D721Med (cell line): ENCODE measurements at regions not wholly inside any gene's neighbourhood (a gene's known extent, or its start where the extent isn't known, plus 50 kb on each side); places are given as distances from the start of the nearest gene placed in this dataset.
"Not testable (repeated sequence)": the region's sequence is repeated elsewhere in the genome, so short reads cannot be mapped to it uniquely, and the experiment has no call there.

Experiments
- DNase-seq: peaks from one replicate; pipeline ENCODE4 v3.0.0; 2011; ENCODE audit warnings: low spot score; ENCODE audit not compliant: insufficient read length
- FAIRE-seq: peaks from 2 replicates; lab custom pipeline; 2011; peaks lifted over from hg19 to GRCh38; lab: Jason Lieb, UNC
- CTCF ChIP-seq: IDR thresholded peaks from 2 replicates; pipeline ENCODE4 v1.5.1; 2012; ENCODE audit warnings: mild to moderate bottlenecking, control low read depth; ENCODE audit not compliant: insufficient read depth; ENCODE audit errors: missing control alignments

DNA sequence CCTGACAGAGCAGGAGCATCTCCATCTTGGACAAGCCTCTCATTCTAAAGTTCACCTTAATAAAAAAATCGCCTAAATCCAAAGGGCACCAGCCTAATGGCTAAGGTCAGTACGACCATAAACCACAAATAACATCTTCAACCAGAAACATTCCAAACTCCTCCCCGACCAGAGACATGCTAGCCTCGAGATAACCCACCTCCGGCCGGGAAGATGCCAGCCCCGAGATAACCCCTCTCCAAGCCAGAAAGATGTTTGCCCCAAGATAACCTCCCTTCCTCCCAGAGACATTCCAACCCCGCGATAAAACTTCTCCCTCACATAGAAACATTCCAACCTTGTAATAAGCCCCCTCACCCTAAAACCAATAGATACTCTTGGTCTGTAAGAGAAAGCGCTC, 86.8 kb upstream of the PKP2 start:
- FAIRE-seq (no peak), DNase-seq (no peak)
- TF ChIP-seq CTCF, result no peak

- no peak for DNase-seq
- TF ChIP-seq CTCF, result no peak
- FAIRE-seq, result no peak
Measured at GRCh38 chr12:32981139-32981538, 84.6 kb upstream of the PKP2 start.

GRCh38 chr12:32975122-32975521, 78.5 kb upstream of the PKP2 start:
- no peak for FAIRE-seq
- DNase-seq, result no peak
- no peak for TF ChIP-seq CTCF

- FAIRE-seq (no peak), DNase-seq (no peak)
- no peak for TF ChIP-seq CTCF
Measured at GRCh38 chr12:32970465-32971110, 74.0 kb upstream of the PKP2 start.

DNA sequence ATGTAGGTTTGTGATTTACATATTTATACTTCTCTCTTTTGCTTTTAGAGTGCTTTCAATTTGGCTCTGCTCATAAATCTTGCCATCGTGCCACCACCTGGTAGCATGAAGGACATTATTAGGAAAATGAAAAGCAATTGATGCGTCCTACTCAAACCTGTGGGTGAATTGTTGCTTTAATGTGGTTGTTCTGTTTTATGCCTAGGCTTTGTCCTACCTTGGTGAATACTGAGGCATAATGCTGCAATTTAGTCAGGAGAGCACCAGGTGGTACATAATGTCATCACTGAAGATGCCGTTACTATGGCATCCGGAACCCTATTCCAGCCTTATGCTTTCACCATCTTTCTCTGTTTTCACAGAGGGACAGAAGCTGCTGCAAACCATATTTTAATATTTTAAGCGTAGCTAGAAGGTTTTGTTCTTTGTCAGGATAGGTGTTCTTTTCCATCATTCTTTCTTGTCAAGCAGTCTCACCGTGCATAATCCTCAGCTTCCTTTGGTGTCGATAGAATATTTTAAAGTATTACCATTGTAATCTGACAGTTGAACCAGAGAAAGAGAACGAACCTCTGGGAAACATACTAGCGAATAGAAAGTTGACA, 68.5 kb upstream of the PKP2 start:
- no peak for TF ChIP-seq CTCF
- DNase-seq (no peak), FAIRE-seq (no peak)

DNA sequence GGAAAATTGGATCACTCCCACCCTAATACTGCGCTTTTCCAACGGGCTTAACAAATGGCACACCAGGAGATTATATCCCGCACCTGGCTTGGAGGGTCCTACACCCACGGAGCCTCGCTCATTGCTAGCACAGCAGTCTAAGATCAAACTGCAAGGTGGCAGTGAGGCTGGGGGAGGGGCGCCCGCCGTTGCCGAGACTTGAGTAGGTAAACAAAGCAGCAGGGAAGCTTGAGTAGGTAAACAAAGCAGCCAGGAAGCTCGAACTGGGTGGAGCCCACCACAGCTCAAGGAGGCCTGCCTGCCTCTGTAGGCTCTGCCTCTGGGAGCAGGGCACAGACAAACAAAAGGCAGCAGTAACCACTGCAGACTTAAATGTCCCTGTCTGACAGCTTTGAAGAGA, 59.8 kb upstream of the PKP2 start:
- DNase-seq, FAIRE-seq: not testable (repeated sequence)

DNA sequence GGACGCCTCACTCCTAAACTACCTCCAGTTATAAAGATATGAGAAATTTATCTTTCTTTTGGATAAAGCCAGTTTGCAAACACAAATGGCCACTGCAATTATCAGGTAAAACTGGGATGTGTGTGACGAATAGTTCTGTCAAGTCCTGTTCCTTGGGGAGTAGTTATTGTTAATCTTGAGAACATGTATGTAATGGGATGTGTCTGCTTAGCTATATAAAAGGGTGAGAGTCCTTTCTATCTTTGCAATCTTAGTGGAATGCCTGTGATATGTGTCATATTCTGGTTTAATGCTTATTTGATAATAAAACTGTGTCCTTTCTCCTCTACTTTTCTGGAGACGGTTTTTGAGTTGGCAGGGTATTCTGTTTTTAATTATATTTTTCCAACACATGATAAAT, 56.1 kb upstream of the PKP2 start:
- no peak for FAIRE-seq
- DNase-seq, result no peak
- TF ChIP-seq CTCF, result no peak
